Pancreas (tissue), 10 donors: ENCODE measurements at regions not wholly inside any gene's neighbourhood (a gene's known extent, or its start where the extent isn't known, plus 50 kb on each side); places are given as distances from the start of the nearest gene placed in this dataset.

Source experiments
- ATAC-seq, 4 donors: fragments of 200-7000 bp; cut with Tn5 transposase; one replicate each; pipeline versions ENCODE4 v1.8.0 to v1.9.1; 2020; ENCODE audit warnings: mild to moderate bottlenecking in 4 of 4, moderate library complexity in 4 of 4
- DNase-seq, 6 donors: peaks; one replicate each; pipeline ENCODE4 v3.0.0-alpha.2; 2020
- FAIRE-seq: peaks from 2 replicates; lab custom pipeline; 2012; peaks lifted over from hg19 to GRCh38; lab: Jason Lieb, UNC
- H3K27ac ChIP-seq, 4 donors: fragments of 200-600 bp; sonication (generic); 1 replicate in 3 of 4; 2 replicates in 1 of 4; pipeline versions ENCODE4 v1.5.0 to v1.8.0; 2020
- H3K27me3 ChIP-seq, 4 donors: fragments of 200-600 bp; one replicate each; pipeline ENCODE4 v1.8.0; 2021
- H3K36me3 ChIP-seq, 3 donors: fragments of 200-600 bp; sonication (generic) in 1 of 3; one replicate each; pipeline versions ENCODE4 v1.5.0 to v1.8.0; 2020 to 2021
- H3K4me1 ChIP-seq, 3 donors: fragments of 200-600 bp; one replicate each; pipeline ENCODE4 v1.8.0; 2021
- H3K4me3 ChIP-seq, 4 donors: fragments of 200-600 bp; sonication (generic) in 2 of 4; one replicate each; pipeline versions ENCODE4 v1.5.0 to v1.8.0; 2020 to 2021
- H3K9me3 ChIP-seq, 4 donors: fragments of 200-600 bp; one replicate each; pipeline ENCODE4 v1.8.0; 2021
- CTCF ChIP-seq, 4 donors: fragments of 200-600 bp; sonication (generic) in 3 of 4; IDR thresholded peaks; one replicate each; pipeline versions ENCODE4 v1.5.0 to v1.8.0; 2021; ENCODE audit warnings: antibody characterized with exemption in 4 of 4
- WGBS, 2 donors: extraction: QIAGEN DNeasy Blood & Tissue Kit; methylation state at CpG; one replicate each; pipeline ENCODE4 v1.1.7; 2013; 5-methylcytosine and 5-hydroxymethylcytosine counted together
- intact Hi-C, 3 donors: fragments of 100-400 bp; cut with DNase I; formaldehyde crosslinking; loops; one replicate each; pipeline versions ENCODE4 v1.11.1 to v1.14.2; 2022
- donor health status: healthy with polysubstance abuse.
- donor health status: DM: no; HTN: no; CAD: no; lungs with moderate emphysema.
- donor health status: DM: no; HTN: no; CAD: no.
- donor health status: control.
- donor health status: control.
- donor health status: Bipolar disorder and iron deficiency.
- donor health status: DM: yes; HTN: yes; CAD: no.
- donor health status: DM: no; HTN: no; CAD: no.
- donor health status: DM: no; HTN: no; CAD: no.
- donor health status: DM: yes; HTN: yes; CAD: no.

- no peak overlapping the region for H3K4me3 ChIP-seq
- H3K9me3 ChIP-seq: no peaks in the 10 kb centered on the region
- H3K27ac ChIP-seq: no peak overlapping the region
- ATAC-seq: no peak
- no peaks in the 10 kb centered on the region for H3K4me1 ChIP-seq
- H3K36me3 ChIP-seq: no peaks in the 10 kb centered on the region
- no peak for TF ChIP-seq CTCF (IDR thresholded peaks at IDR 0.05)
- no peak for FAIRE-seq
- no peaks in the 10 kb centered on the region for H3K27me3 ChIP-seq
- peak in 1 of 6 donors; percentile 52 for DNase-seq
- intact Hi-C loops: no loop called here
- 81 to 82% methylated on average over 17 of the region's 17 CpGs for WGBS, 2 donors
Observed at GRCh38 chr7:53087274-53087673, 51.8 kb downstream of the POM121L12 start.

GRCh38 chr7:53094191-53094590 is 58.8 kb downstream of the POM121L12 start:
- no peak for TF ChIP-seq CTCF (IDR thresholded peaks at IDR 0.05)
- intact Hi-C loops: no loop called here
- ATAC-seq (no peak), FAIRE-seq (no peak), DNase-seq (no peak)
- WGBS, 2 donors: 49 to 51% methylated on average over 3 of the region's 3 CpGs
- no peak overlapping the region for H3K4me3 ChIP-seq
- no peaks in the 10 kb centered on the region for H3K27me3 ChIP-seq
- no peaks in the 10 kb centered on the region for H3K36me3 ChIP-seq
- no peaks in the 10 kb centered on the region for H3K9me3 ChIP-seq
- H3K4me1 ChIP-seq: no peaks in the 10 kb centered on the region
- no peak overlapping the region for H3K27ac ChIP-seq

- intact Hi-C loops: no loop called here
- FAIRE-seq (no peak), DNase-seq (no peak), ATAC-seq (no peak)
- 47 to 74% methylated on average over 2 of the region's 2 CpGs for WGBS, 2 donors
- no peak overlapping the region for H3K4me3 ChIP-seq
- H3K9me3 ChIP-seq: no peaks in the 10 kb centered on the region
- H3K27ac ChIP-seq: no peak overlapping the region
- H3K4me1 ChIP-seq: no peaks in the 10 kb centered on the region
- H3K36me3 ChIP-seq: no peaks in the 10 kb centered on the region
- H3K27me3 ChIP-seq: no peaks in the 10 kb centered on the region
- no peak for TF ChIP-seq CTCF (IDR thresholded peaks at IDR 0.05)
Observed at GRCh38 chr7:53094827-53095226, 59.4 kb downstream of the POM121L12 start.

- 19 to 29% methylated on average over 3 of the region's 3 CpGs for WGBS, 2 donors
- no peak for ATAC-seq
- no peak for FAIRE-seq
Observed at GRCh38 chr7:53095731-53096501, 60.5 kb downstream of the POM121L12 start.

More at GRCh38 chr7:53095731-53096501, 60.5 kb downstream of the POM121L12 start:
- TF ChIP-seq CTCF (IDR thresholded peaks at IDR 0.05): no peak
- no peak for DNase-seq
- no peak overlapping the region for H3K27ac ChIP-seq
- H3K36me3 ChIP-seq: no peaks in the 10 kb centered on the region
- H3K4me1 ChIP-seq: no peaks in the 10 kb centered on the region
- no peaks in the 10 kb centered on the region for H3K9me3 ChIP-seq
- H3K4me3 ChIP-seq: no peak overlapping the region
- H3K27me3 ChIP-seq: no peaks in the 10 kb centered on the region
- intact Hi-C loops: no loop called here
